Endothelial cell of umbilical vein (primary cell): ENCODE measurements at regions not wholly inside any gene's neighbourhood (a gene's known extent, or its start where the extent isn't known, plus 50 kb on each side); places are given as distances from the start of the nearest gene placed in this dataset.
"Not testable (repeated sequence)": the region's sequence is repeated elsewhere in the genome, so short reads cannot be mapped to it uniquely, and the experiment has no call there.

Experiments
- BruUV-seq: library from RNA; stranded (reverse); fragments of 400-500 nt; replicated peaks from 2 replicates; lab custom pipeline; 2021; lab: Mats Ljungman, UMichigan
- CTCF ChIA-PET: fragments of 300-600, 350-600 bp; sonication (Branson Sonifier 250); formaldehyde crosslinking; loops from one replicate; lab custom pipeline; 2021; ENCODE audit warnings: antibody characterized with exemption, inconsistent platforms; lab: Charles Lee
- POLR2A ChIA-PET: fragments of 300-600, 350-600 bp; sonication (Branson Sonifier 250); formaldehyde crosslinking; loops from one replicate; lab custom pipeline; 2021; ENCODE audit warnings: antibody characterized with exemption, inconsistent platforms; lab: Charles Lee
- DNase-seq: peaks from one replicate; pipeline ENCODE4 v3.0.0-alpha.2; 2011; ENCODE audit warnings: low read depth, low spot score
- FAIRE-seq: peaks from 2 replicates; lab custom pipeline; 2011; peaks lifted over from hg19 to GRCh38; lab: Jason Lieb, UNC
- H2AFZ ChIP-seq: 2 replicates; pipeline ENCODE4 v1.6.0; 2012; ENCODE audit warnings: low read depth, low read length, control low read depth, inconsistent platforms
- H3K27ac ChIP-seq: 2 replicates; pipeline ENCODE4 v1.5.1; 2011; ENCODE audit warnings: low read depth, mild to moderate bottlenecking, control low read depth, low read length, moderate library complexity; ENCODE audit not compliant: insufficient read depth
- H3K27me3 ChIP-seq, 2 experiments: 2 replicates each; pipeline versions ENCODE4 v1.6.0 to v1.6.1; 2011; ENCODE audit warnings: low read length in 2 of 2, mixed read lengths in 1 of 2; ENCODE audit not compliant: control insufficient read depth in 2 of 2, insufficient read depth in 2 of 2
- H3K36me3 ChIP-seq, 2 experiments: 2 replicates in 1 of 2; 3 replicates in 1 of 2; pipeline ENCODE4 v1.5.1; 2011; ENCODE audit warnings: low read length in 2 of 2, mild to moderate bottlenecking in 1 of 2, moderate library complexity in 1 of 2; ENCODE audit not compliant: control insufficient read depth in 2 of 2, insufficient read depth in 2 of 2; ENCODE audit errors: extremely low read depth in 1 of 2
- H3K4me1 ChIP-seq: 3 replicates; pipeline ENCODE4 v1.5.1; 2011; ENCODE audit warnings: mild to moderate bottlenecking, low read length; ENCODE audit not compliant: control insufficient read depth, insufficient read depth; ENCODE audit errors: extremely low read depth
- H3K4me2 ChIP-seq: 2 replicates; pipeline ENCODE4 v1.6.1; 2011; ENCODE audit warnings: low read length, control low read depth, mixed read lengths; ENCODE audit not compliant: insufficient read depth
- H3K4me3 ChIP-seq, 3 experiments: fragments of 200-600 bp in 1 of 3; sonication (generic), shearing (Covaris generic) in 1 of 3; replicated peaks in 1 of 3; 2 replicates each; pipeline ENCODE4 v1.5.1; 2011 to 2016; ENCODE audit warnings: control low read depth in 3 of 3, low read length in 3 of 3, mild to moderate bottlenecking in 2 of 3, inconsistent platforms in 1 of 3, low read depth in 1 of 3, moderate library complexity in 1 of 3; ENCODE audit not compliant: insufficient read depth in 1 of 3
- H3K79me2 ChIP-seq: 2 replicates; pipeline ENCODE4 v1.6.0; 2012; ENCODE audit warnings: low read length, inconsistent platforms; ENCODE audit not compliant: control insufficient read depth, insufficient read depth
- H3K9ac ChIP-seq: replicated peaks from 2 replicates; pipeline ENCODE3; 2011; ENCODE audit warnings: low read length, control low read depth; ENCODE audit not compliant: insufficient read depth; ENCODE audit errors: extremely low read depth
- H3K9me1 ChIP-seq: replicated peaks from 3 replicates; pipeline ENCODE4 v1.6.0; 2011; ENCODE audit warnings: mild to moderate bottlenecking, low read length; ENCODE audit not compliant: control insufficient read depth, insufficient read depth; ENCODE audit errors: extremely low read depth
- H3K9me3 ChIP-seq: replicated peaks from 2 replicates; pipeline ENCODE4 v1.5.1; 2012; ENCODE audit warnings: low read length, inconsistent platforms; ENCODE audit not compliant: control insufficient read depth, insufficient read depth
- H4K20me1 ChIP-seq: replicated peaks from 2 replicates; pipeline ENCODE3; 2011; ENCODE audit warnings: mild to moderate bottlenecking, low read length; ENCODE audit not compliant: control insufficient read depth, insufficient read depth; ENCODE audit errors: extremely low read depth
- FOS ChIP-seq: IDR thresholded peaks from 2 replicates; pipeline ENCODE4 v1.6.1; 2011; ENCODE audit warnings: mild to moderate bottlenecking, low read length, moderate library complexity, borderline replicate concordance; ENCODE audit not compliant: insufficient read depth
- GATA2 ChIP-seq: IDR thresholded peaks from 2 replicates; pipeline ENCODE4 v1.7.0; 2011; ENCODE audit warnings: low read depth, mild to moderate bottlenecking, moderate library complexity, mixed read lengths, low read length; ENCODE audit not compliant: insufficient read length, insufficient read depth
- JUN ChIP-seq: IDR thresholded peaks from 2 replicates; pipeline ENCODE4 v1.6.1; 2011; ENCODE audit warnings: borderline replicate concordance, low read depth; ENCODE audit not compliant: insufficient read length, insufficient read depth
- POLR2A ChIP-seq: IDR thresholded peaks from 2 replicates; pipeline ENCODE4 v1.6.1; 2012; ENCODE audit warnings: low read depth, mild to moderate bottlenecking, control low read depth, low read length
- POLR2AphosphoS5 ChIP-seq: IDR thresholded peaks from 2 replicates; pipeline ENCODE4 v1.6.1; 2012; ENCODE audit warnings: low read depth, mild to moderate bottlenecking, control low read depth, low read length, moderate library complexity; ENCODE audit not compliant: insufficient read depth
- dilution Hi-C: fragments of 300-500 bp; cut with MboI; formaldehyde crosslinking; loops from one replicate; pipeline ENCODE4 v1.15.0; 2019; ENCODE audit warnings: low sequenced_read_pairs; ENCODE audit not compliant: extremely low pct_ligation_motif_present
- intact Hi-C: fragments of 100-400 bp; cut with micrococcal nuclease; formaldehyde crosslinking; loops from one replicate; pipeline ENCODE4 v1.10.0; 2022
- TF ChIP-seq, protein P1 (sequence below): IDR thresholded peaks from 2 replicates; pipeline ENCODE4 v1.6.1; 2011; ENCODE audit not compliant: insufficient read depth, insufficient read length

DNA sequence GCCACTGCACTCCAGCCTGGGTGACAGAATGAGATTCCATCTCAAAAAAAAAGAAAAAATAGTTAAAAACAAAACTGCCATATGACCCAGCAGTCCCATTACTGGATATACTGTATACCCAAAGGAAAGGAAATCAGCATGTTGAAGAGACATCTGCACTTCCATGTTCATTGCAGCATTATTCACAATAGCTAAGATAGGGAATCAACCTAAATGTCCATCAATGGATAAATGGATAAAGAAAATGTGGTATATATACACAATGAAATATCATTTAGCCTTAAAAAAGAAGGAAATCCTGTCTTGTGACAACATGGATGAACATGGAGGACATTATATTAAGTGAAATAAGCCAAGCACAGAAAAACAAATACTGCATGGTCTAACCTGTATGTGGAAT, 160.7 kb downstream of the DUSP6 start:
- H3K36me3 ChIP-seq, H4K20me1 ChIP-seq, H3K27ac ChIP-seq, H2AFZ ChIP-seq, DNase-seq, FAIRE-seq, intact Hi-C loops, H3K9me1 ChIP-seq, H3K79me2 ChIP-seq, H3K4me1 ChIP-seq, POLR2A ChIA-PET, BruUV-seq, H3K9ac ChIP-seq, H3K27me3 ChIP-seq, H3K9me3 ChIP-seq, CTCF ChIA-PET, H3K4me3 ChIP-seq, H3K4me2 ChIP-seq, dilution Hi-C loops: not testable (repeated sequence)

DNA sequence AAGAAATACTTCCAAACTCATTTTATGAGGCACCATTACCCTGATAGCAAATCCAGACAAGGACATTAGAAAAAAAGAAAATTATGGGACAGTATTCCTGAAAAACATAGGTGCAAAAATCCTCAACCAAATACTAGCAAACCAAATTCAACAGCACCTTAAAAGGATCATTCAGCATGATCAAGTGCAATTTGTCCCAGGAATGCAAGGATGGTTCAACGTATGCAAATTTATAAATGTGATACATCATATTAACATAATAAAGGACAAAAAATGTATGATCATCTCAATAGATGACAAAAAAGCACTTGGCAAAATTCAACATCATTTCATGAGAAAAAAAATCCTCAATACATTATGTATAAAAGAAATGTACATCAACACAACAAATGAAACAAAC, 162.9 kb downstream of the DUSP6 start:
- H3K4me3 ChIP-seq: no peak overlapping the region
- H3K9me1 ChIP-seq: no peaks in the 10 kb centered on the region
- DNase-seq: no peak
- H3K9ac ChIP-seq: no peak overlapping the region
- H3K4me2 ChIP-seq: no peak overlapping the region
- intact Hi-C loops: no loop called here
- no peaks in the 10 kb centered on the region for H4K20me1 ChIP-seq
- H3K79me2 ChIP-seq: no peaks in the 10 kb centered on the region
- ChIA-PET POLR2A (no interaction called here), CTCF (no interaction called here)
- FAIRE-seq: no peak
- dilution Hi-C loops: no loop called here
- no peaks in the 10 kb centered on the region for H3K27me3 ChIP-seq
- H2AFZ ChIP-seq: no peak overlapping the region
- no peak overlapping the region for H3K27ac ChIP-seq
- H3K4me1 ChIP-seq: no peaks in the 10 kb centered on the region
- no peaks in the 10 kb centered on the region for H3K36me3 ChIP-seq
- no peak for TF ChIP-seq FOS
- no peak for TF ChIP-seq POLR2A
- TF ChIP-seq, protein P1, sequence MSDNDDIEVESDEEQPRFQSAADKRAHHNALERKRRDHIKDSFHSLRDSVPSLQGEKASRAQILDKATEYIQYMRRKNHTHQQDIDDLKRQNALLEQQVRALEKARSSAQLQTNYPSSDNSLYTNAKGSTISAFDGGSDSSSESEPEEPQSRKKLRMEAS: no peak
- TF ChIP-seq GATA2: no peak
- no peak for TF ChIP-seq JUN
- no peak for TF ChIP-seq POLR2AphosphoS5
- H3K9me3 ChIP-seq: peaks cover 2% of the 10 kb centered on the region
- no TSS peak for BruUV-seq
